NOMO-1 (cell line): ENCODE measurements at regions not wholly inside any gene's neighbourhood (a gene's known extent, or its start where the extent isn't known, plus 50 kb on each side); places are given as distances from the start of the nearest gene placed in this dataset.

ENCODE experiments used
- DNase-seq, 2 experiments: peaks; one replicate each; lab custom pipeline; 2025; ENCODE audit not compliant: unreplicated experiment in 2 of 2; lab: John Stamatoyannopoulos, UW

GRCh38 chr6:12379181-12379580 lies 89.0 kb downstream of the EDN1 start:
- no peak for DNase-seq

DNA sequence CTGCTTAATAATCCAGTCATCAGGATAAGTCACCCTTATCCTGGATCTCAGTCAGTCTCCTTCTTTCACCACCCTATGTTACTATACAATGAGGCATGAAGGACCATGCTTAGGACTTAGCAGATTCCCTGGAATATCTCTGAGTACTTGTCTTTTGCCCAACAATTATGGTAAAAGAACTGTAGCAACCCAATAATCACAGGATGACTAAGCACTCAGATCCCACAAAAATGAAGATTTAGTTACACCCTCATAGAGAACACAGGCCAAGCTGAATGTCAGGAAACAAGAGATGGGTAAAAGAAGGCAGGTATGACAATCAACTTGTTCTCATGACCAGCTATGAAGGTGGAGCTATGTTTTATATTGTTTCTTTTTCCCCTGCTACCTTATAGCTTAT lies 91.4 kb downstream of the EDN1 start:
- DNase-seq, result no peak

DNA sequence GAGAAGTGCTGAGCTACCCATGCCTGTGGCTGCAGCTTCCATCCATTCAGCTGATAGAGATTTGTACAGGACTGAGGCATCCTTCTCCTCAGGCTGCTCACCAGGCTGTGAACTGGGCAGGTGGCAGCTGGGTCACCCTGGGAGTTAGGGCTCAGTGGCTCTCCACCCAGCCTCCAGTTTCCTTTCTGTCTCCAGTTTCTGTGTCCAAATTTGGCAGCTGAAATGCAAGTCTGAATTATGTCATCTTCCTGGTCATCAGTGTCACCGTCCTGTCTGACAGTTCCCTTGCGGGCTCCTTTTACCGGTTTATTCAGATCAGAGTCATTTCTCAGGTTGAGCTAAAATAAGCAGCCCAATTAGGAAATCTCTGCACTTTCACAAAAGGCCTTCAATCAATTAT lies 93.3 kb downstream of the EDN1 start:
- DNase-seq, result no peak

- no peak for DNase-seq
These were observed 94.3 kb downstream of the EDN1 start for GRCh38 chr6:12384357-12384912.

DNA sequence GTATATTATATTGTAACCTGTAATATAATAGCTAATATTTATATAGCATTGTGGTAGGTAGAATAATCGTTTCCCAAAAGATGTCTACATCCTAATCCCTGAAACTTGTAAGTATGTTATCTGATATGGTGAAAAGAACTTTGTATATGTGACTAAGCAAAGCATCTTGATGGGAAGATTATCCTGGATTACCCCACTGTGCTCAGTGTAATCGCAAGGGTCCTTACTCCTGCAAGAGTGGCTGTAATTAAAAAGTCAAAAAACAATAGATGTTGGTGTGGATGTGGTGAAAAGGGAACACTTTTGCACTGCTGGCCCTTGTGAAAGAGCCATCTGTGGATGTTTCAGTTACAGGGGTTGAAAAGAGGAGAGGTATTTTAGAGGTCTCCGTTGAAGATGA lies 95.2 kb downstream of the EDN1 start:
- no peak for DNase-seq

DNA sequence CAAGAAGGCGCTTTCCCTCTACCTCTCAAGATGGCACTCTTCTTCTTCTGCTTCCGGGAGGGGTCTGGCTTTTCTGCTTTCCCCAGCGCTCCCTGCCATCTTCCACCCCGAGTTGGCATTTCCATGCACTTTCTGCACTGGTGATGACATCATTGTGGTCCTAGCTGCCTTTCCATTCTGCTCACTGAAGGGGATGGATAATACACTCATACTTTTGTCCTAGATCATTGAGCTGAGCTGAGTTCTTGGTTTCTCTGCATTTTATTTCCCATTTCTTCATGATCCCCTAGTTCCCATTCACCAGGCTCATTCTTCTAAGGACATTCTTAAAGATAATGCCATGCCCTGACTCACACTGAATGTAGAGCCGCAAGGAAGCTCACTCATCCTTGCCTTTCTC lies 96.7 kb downstream of the EDN1 start:
- DNase-seq, result no peak

DNA sequence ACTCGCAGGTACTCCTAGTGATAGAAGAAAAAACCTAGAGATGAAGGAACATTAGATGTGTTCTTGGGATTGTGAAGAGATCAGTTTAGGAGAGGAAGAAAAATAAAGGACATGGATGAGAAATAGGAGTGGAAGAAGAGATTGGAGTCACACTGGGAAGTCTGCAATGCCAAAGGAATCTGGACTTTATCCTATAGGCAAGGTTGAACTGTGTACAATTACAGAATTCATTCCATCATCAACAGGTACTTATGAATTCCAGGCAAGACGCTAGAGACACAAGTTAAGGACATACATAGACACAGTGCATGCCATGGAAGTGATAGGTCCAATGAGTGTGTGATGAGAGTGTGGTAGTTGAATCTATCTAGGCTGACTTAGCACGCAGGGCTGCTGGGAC lies 101.3 kb downstream of the EDN1 start:
- no peak for DNase-seq

DNA sequence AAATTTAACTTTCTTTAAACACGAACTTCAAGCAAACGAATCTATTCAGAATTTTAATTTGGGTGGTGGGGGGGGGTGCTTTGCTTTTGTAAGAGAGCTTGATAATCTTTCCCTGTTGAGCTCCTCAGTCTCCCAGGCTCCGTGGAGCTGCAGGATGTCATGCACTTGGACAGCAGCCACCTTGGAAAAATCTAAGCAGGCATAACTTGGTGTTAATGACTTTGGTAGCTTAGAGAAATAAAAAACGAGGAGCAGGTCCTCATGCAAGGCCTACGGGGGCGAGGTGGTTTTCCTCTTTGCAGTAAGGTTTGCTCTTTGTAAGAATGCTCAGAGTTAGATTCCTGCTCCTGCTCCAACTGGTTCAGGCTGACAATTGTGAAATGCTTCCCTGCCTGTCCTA lies 102.3 kb downstream of the EDN1 start:
- no peak for DNase-seq

- DNase-seq, result no peak
These were observed 102.9 kb downstream of the EDN1 start for GRCh38 chr6:12393100-12393499.

GRCh38 chr6:12394170-12394569 lies 104.0 kb downstream of the EDN1 start:
- no peak for DNase-seq

DNA sequence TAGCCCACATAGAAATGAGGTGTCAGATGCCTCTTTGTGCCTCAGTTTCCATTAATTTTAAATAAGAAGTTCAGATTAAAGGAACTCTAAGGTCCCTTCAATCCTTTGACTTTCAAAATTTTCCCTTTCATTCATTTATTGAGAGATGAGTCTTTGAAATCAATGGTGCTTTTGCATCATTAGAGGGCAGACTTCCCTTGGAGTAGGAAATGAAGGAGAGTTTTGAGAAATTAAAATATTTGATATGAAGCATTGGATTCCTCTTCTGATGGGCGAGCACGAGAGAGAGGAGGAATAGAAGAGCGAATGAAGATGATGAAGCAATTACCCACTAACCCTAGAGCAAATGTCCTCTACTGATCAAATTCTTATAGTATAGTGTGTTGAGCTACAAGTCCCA lies 105.7 kb downstream of the EDN1 start:
- DNase-seq, result no peak

DNA sequence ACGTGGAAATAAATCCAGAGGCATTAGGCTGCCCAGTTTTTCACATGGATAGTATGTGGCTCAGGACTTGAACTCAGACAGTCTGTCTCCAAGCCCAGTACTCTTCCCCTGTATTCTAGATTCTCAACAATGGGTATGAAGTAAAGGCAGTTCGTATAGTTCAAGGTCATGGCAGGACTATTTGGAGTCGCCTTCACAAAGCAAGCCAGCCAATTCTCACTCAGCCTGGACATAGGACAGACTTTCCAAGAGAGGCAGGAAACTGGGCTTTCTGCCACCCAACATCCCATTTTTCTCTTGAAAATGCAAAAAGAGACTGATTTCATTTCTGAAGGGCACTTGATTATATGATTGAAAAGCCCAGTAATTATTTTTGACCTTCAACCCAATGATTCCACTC lies 111.0 kb downstream of the EDN1 start:
- DNase-seq, result no peak

DNA sequence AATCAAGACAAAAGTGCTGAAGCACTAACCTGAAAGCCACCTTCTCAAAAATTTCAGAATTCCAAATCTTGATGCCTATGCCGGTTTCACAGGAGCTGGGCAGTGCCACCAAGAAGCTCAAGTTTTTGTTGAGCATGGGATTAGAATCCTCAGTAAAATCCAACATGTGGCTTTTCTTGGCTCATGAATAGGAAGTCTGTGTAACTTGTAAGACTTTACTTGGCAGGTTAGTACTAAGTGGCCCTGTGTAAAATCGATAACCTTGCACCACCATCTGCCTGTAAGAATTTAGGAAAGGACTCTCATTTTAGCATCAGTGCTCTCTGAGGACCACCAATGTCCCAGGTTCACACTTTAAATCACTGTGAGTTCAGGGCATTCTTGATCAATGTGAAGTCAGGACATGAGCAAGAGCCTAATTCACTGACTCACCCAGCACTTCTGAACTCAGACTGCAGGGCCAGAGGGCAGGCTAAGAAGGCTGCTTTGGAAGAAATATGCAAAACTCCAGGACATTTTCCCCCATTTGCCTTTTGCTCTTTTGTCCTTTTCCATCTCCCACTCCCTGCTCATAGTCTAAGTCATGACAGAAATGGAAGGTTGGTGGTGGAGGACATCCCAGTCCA lies 113.2 kb downstream of the EDN1 start:
- DNase-seq, result no peak

DNA sequence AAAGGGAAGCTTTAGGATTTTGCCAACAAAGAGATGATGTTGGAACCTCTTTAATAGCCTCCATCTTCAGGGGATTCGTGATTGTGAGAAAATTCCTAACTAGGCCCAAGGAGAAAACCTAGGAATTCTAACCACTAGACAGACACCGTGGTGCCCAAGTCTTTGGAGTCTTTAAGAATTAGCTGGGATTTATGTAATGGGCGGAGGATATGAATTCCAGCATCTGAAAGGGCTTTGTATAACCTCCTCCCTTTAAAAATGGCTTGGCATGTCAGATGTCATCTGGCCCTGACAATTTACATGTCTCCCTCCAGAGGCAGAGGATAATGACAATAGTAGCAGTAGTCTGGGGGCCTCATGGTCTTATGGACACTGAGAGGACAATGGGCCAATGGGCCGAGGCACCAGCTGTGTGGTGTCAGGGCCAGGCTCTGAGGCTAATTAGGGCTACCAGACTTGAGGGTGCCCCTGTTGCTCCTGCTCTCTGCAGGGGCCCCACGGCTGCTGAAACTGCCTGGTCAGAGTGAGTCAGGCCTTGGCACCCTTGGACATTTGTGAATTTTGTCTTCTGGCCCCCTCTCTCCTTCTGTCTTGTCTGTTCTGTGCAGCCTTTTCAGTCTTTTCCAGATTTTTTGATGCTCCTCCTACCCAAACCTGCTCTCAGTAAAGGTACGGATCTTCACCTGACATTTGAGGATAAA lies 113.9 kb downstream of the EDN1 start:
- no peak for DNase-seq

DNA sequence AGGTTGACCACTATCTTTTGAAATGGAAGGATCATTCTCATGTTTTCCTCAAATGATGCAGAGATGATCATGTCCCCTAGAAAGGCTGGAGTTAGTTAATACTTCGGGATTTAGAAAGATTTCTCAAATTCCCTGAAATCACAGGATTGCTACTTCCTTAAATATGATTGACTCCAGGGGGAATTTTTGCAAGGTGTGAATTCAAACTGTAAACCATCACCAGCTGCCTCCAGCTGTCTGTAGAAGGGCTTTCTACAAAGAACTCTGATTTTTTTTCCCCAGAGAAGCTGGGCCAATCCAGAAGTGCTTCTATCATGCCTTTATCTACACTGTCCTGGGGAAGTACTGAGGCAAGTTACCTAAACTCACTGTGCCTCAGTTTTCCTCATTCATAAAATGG lies 114.5 kb downstream of the EDN1 start:
- no peak for DNase-seq

GRCh38 chr6:12408752-12409151 lies 118.6 kb downstream of the EDN1 start:
- DNase-seq, result no peak

GRCh38 chr6:12410946-12411345 lies 120.8 kb downstream of the EDN1 start:
- no peak for DNase-seq

- DNase-seq, result no peak
These were observed 124.0 kb downstream of the EDN1 start for GRCh38 chr6:12414096-12414675.

DNA sequence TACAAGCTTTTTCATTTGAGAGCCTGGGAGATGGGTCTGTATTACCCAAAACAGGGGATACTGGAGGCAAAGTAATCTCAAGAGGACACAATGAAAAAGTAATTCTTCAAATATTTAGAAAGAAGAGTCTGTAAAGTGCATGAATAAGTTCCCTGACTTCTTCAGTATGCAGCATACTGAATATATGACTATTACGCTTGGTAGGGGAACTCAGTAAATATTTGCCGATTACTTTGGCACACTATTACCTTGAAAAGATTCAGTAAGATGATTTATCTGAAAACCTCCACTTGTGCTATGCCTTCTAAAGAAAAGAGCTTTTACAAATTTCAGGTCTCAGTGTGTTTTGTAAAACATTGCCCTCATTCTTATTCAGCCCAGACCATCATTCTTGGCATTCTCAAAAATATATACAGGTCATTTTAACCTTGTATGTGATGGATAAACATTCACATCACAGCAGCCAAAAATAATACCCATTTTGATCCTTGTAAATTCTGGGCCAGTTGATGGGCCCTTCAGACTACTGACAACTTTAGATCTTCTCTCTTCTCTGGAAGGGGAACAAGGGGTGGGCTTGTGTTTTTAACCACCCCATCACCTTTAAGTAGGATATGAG lies 125.9 kb downstream of the EDN1 start:
- DNase-seq, result no peak

DNA sequence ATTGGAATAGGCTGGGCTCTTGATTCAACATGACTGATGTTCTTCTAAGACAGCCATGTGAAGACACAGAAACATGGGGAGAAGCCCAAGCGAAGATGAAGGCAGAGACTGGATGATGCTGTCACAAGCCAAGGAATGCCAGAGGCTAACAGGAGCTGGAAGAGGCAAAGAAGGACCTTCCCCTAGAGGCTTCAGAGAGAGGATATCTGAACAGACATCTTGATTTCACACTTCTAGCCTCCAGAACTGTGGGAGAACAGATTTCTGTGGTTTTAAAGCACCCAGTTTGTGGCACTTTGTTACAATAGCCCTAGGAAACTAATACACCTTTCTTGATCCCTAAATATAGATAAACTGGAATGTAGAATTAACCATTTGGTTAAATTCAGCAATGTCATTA lies 127.0 kb downstream of the EDN1 start:
- no peak for DNase-seq

- DNase-seq, result no peak
These were observed 128.8 kb downstream of the EDN1 start for GRCh38 chr6:12418946-12419345.
